Ovary (tissue), 3 donors: ENCODE measurements at regions not wholly inside any gene's neighbourhood (a gene's known extent, or its start where the extent isn't known, plus 50 kb on each side); places are given as distances from the start of the nearest gene placed in this dataset.

Experiments used
- EP300 ChIP-seq: sonication (generic); formaldehyde crosslinking; IDR thresholded peaks from one replicate; pipeline ENCODE4 v1.6.1; 2017; ENCODE audit warnings: antibody characterized with exemption
- TF ChIP-seq, protein P1 (sequence below), 3 donors: fragments of 450-650 bp in 2 of 3; fragments of 200-600 bp in 1 of 3; IDR thresholded peaks; one replicate each; pipeline versions ENCODE4 v1.5.1 to v1.8.0; 2016 to 2022; ENCODE audit warnings: antibody characterized with exemption in 3 of 3, mild to moderate bottlenecking in 1 of 3
- donor health status: DM: no; HTN: no; CAD: no.

DNA sequence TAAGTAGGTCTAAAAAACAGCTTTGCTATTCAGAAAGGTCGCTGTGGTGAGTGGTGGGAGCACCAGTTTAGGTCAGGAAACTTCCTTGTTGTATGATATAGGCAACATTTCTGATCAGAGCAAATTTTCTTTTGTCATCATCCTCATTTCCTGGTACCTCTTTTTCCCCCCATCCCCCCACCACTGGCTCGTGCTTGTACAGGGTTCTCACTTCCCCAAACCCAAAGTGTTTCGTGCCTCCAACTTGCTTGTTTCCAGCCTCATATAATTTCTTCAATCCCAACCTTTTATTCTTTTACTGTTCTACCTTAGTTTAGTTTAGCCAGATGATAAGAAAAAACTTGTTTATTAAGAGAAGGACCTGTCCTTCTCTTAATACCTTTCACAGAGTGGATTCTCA, 209.4 kb upstream of the JAG1 start:
- no peak for TF ChIP-seq EP300
- TF ChIP-seq, protein P1, sequence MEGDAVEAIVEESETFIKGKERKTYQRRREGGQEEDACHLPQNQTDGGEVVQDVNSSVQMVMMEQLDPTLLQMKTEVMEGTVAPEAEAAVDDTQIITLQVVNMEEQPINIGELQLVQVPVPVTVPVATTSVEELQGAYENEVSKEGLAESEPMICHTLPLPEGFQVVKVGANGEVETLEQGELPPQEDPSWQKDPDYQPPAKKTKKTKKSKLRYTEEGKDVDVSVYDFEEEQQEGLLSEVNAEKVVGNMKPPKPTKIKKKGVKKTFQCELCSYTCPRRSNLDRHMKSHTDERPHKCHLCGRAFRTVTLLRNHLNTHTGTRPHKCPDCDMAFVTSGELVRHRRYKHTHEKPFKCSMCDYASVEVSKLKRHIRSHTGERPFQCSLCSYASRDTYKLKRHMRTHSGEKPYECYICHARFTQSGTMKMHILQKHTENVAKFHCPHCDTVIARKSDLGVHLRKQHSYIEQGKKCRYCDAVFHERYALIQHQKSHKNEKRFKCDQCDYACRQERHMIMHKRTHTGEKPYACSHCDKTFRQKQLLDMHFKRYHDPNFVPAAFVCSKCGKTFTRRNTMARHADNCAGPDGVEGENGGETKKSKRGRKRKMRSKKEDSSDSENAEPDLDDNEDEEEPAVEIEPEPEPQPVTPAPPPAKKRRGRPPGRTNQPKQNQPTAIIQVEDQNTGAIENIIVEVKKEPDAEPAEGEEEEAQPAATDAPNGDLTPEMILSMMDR (IDR thresholded peaks at IDR 0.05): no peak
